GM12865 (cell line): ENCODE measurements at regions not wholly inside any gene's neighbourhood (a gene's known extent, or its start where the extent isn't known, plus 50 kb on each side); places are given as distances from the start of the nearest gene placed in this dataset.
"Not testable (repeated sequence)": the region's sequence is repeated elsewhere in the genome, so short reads cannot be mapped to it uniquely, and the experiment has no call there.

Source experiments
- DNase-seq: peaks from one replicate; pipeline ENCODE4 v3.0.0; 2010; ENCODE audit warnings: low read depth
- H3K4me3 ChIP-seq: 2 replicates; pipeline ENCODE4 v1.5.1; 2011; ENCODE audit warnings: mild to moderate bottlenecking, low read depth, low read length, control low read depth
- CTCF ChIP-seq: IDR thresholded peaks from 2 replicates; pipeline ENCODE4 v1.5.1; 2011; ENCODE audit warnings: low read length, control low read depth, low read depth, inconsistent platforms; ENCODE audit not compliant: insufficient read depth; ENCODE audit errors: missing control alignments

DNA sequence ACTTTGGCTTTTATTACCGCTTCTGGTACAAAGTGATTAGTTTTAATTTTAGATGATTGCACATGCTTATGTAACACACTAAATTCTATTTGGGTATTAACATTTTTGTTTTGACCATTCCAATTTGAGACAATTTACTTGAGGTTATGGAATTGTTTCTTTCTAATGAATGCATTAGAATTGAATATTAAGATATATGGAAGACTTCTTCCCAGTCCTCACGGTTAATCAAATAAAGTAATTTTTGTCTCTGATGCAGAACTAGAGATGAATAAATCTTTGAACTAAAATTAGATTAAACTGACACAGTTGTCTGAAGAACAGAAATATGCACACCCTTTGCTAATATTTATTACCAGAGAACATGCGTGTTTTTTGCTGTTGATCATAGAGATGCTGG, 127.1 kb upstream of the FBXL17 start:
- TF ChIP-seq CTCF = no peak
- no peak for DNase-seq

DNA sequence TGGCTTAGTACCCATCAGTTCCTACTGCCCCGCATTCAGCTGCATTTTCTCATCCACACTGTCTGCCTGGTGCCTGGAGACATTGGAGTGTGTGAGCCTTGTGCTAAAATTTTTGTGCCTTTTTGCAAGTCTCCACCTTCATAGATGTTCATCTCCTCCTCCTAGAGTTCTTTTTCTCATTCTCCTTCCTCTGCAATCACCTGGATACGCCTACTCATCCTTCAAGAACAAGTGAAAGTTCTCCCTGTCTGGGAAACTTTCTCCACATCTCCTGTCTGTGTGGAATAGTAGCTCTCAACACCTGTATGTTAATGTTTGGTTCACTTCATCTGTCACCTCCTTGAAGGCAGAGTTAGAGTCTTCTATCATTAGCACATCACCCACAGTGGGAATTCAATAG, 125.7 kb upstream of the FBXL17 start:
- no peak for DNase-seq
- no peak overlapping the region for H3K4me3 ChIP-seq
- no peak for TF ChIP-seq CTCF

More for the DNA sequence above, 127.1 kb upstream of the FBXL17 start:
- H3K4me3 ChIP-seq = no peak overlapping the region

DNA sequence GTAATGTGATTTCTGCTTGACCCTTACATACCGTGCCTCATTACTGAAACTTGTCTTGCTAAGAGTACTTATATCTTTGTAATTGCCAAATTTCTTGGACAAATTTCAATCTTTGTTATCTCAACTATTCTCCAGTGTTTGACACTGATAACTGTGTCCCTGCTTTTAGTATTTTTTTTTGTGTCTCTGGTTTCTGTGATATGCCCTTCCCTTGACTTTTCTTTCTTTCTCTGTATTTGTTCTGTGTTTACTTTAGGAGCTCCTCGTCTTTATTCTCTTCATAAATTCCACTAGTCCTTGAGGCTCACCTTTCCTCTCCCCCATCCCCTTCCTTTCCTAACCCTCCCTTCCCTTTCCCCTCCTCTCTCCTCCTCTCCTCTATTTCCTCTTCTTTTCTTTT, 123.7 kb upstream of the FBXL17 start:
- H3K4me3 ChIP-seq = no peak overlapping the region
- no peak for DNase-seq
- no peak for TF ChIP-seq CTCF

DNA sequence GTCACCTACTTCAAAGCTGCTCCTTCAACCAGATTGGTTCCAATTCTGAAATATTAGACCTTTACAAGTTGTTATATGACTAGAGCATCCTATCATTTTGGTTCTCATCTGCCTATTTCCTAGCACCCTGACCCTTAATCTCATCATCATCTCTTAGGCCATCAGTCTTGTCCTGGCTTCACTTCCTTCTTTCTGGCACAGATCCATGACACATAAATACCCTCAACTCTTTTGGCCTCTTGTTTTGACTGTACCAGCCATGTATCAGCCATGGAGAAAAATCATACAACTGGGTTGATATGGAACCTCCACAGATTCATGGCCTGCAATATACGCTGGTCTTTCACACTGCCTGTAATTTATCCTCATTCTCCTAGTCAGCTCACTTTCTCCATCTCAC, 123.1 kb upstream of the FBXL17 start:
- TF ChIP-seq CTCF = no peak
- DNase-seq = no peak
- H3K4me3 ChIP-seq = no peak overlapping the region

GRCh38 chr5:108503986-108504385, 122.1 kb upstream of the FBXL17 start:
- H3K4me3 ChIP-seq = no peak overlapping the region
- no peak for TF ChIP-seq CTCF
- no peak for DNase-seq

- not testable (repeated sequence) for H3K4me3 ChIP-seq, DNase-seq
Observed at GRCh38 chr5:108495615-108496014, 113.7 kb upstream of the FBXL17 start.

- DNase-seq = no peak
- no peak for TF ChIP-seq CTCF
Observed at GRCh38 chr5:108487951-108488350, 106.1 kb upstream of the FBXL17 start.

GRCh38 chr5:108484035-108484434, 102.1 kb upstream of the FBXL17 start:
- no peak for TF ChIP-seq CTCF
- no peak for DNase-seq
- H3K4me3 ChIP-seq = no peak overlapping the region

More at GRCh38 chr5:108487951-108488350, 106.1 kb upstream of the FBXL17 start:
- no peak overlapping the region for H3K4me3 ChIP-seq
